ENCODE measurements at regions not wholly inside any gene's neighbourhood (a gene's known extent, or its start where the extent isn't known, plus 50 kb on each side); places are given as distances from the start of the nearest gene placed in this dataset.

GRCh38 chr13:27721681-27722080 is 70.6 kb upstream of the GSX1 start:
- intact Hi-C loops (cut with micrococcal nuclease) = no loop called here
- no peaks in the 10 kb centered on the region for H3K4me1 Mint-ChIP-seq (ENCODE audit: low read depth)
- H3K9me3 Mint-ChIP-seq = no peaks in the 10 kb centered on the region
- no peaks in the 10 kb centered on the region for H3K36me3 Mint-ChIP-seq
- no peak overlapping the region for H3K4me3 Mint-ChIP-seq
- H3K27me3 Mint-ChIP-seq = peaks cover 7% of the 10 kb centered on the region
- no peak overlapping the region for H3K27ac Mint-ChIP-seq
- POLR2A ChIA-PET = no interaction called here
- DNase-seq = no peak
- CTCF ChIA-PET = no interaction called here

GRCh38 chr13:27728271-27728670 is 64.0 kb upstream of the GSX1 start:
- peaks cover 4% of the 10 kb centered on the region for H3K27me3 Mint-ChIP-seq
- ChIA-PET POLR2A (no interaction called here), CTCF (no interaction called here)
- intact Hi-C loops (cut with micrococcal nuclease) = no loop called here
- H3K4me1 Mint-ChIP-seq (ENCODE audit: low read depth) = peaks cover 20% of the 10 kb centered on the region
- no peak overlapping the region for H3K4me3 Mint-ChIP-seq
- no peaks in the 10 kb centered on the region for H3K9me3 Mint-ChIP-seq
- no peaks in the 10 kb centered on the region for H3K36me3 Mint-ChIP-seq
- no peak for DNase-seq
- no peak overlapping the region for H3K27ac Mint-ChIP-seq

GRCh38 chr13:27730191-27730590 is 62.1 kb upstream of the GSX1 start:
- Mint-ChIP-seq H3K4me1 (ENCODE audit: low read depth) (peaks cover 20% of the 10 kb centered on the region), H3K4me3 (no peak overlapping the region), H3K27ac (no peak overlapping the region), H3K27me3 (peaks cover 4% of the 10 kb centered on the region), H3K9me3 (no peaks in the 10 kb centered on the region), H3K36me3 (no peaks in the 10 kb centered on the region)
- intact Hi-C loops (cut with micrococcal nuclease) = no loop called here
- POLR2A ChIA-PET = no interaction called here
- CTCF ChIA-PET = no interaction called here
- DNase-seq = no peak
